SK-N-SH treated with all-trans-retinoic acid at 6 μM for 48 hours (cell line): ENCODE measurements at regions not wholly inside any gene's neighbourhood (a gene's known extent, or its start where the extent isn't known, plus 50 kb on each side); places are given as distances from the start of the nearest gene placed in this dataset.

Experiments used
- ARNTL ChIP-seq: fragments of 450-650 bp; formaldehyde crosslinking; IDR thresholded peaks from 2 replicates; pipeline ENCODE4 v1.5.0; 2020; ENCODE audit warnings: low read depth, mild to moderate bottlenecking, moderate library complexity, borderline replicate concordance
- GLIS3 ChIP-seq: fragments of 250-450 bp; sonication (Bioruptor Pico); IDR thresholded peaks from 2 replicates; pipeline ENCODE4 v1.5.0; 2020; ENCODE audit warnings: mild to moderate bottlenecking, moderate library complexity
- OSR1 ChIP-seq: fragments of 250-450 bp; sonication (Bioruptor Pico); IDR thresholded peaks from 2 replicates; pipeline ENCODE4 v1.8.0; 2022; ENCODE audit warnings: moderate library complexity, mild to moderate bottlenecking, inconsistent platforms
- PPARA ChIP-seq: fragments of 250-450 bp; sonication (Bioruptor Pico); IDR thresholded peaks from 2 replicates; pipeline ENCODE4 v1.5.0; 2020; ENCODE audit warnings: mild to moderate bottlenecking, borderline replicate concordance
- ZC3H10 ChIP-seq: fragments of 250-450 bp; sonication (Bioruptor Pico); IDR thresholded peaks from 2 replicates; pipeline ENCODE4 v1.5.1; 2021; ENCODE audit warnings: mild to moderate bottlenecking, moderate library complexity
- ZFP30 ChIP-seq: fragments of 450-650 bp; formaldehyde crosslinking; IDR thresholded peaks from 2 replicates; pipeline ENCODE4 v1.5.0; 2022; ENCODE audit warnings: mild to moderate bottlenecking, moderate library complexity
- ZNF70 ChIP-seq: fragments of 450-650 bp; formaldehyde crosslinking; IDR thresholded peaks from 2 replicates; pipeline ENCODE4 v1.5.0; 2020; ENCODE audit warnings: mild to moderate bottlenecking, moderate library complexity
- TF ChIP-seq, protein P1 (sequence below): fragments of 250-450 bp; sonication (Bioruptor Pico); IDR thresholded peaks from 2 replicates; pipeline ENCODE4 v1.5.1; 2020; ENCODE audit warnings: low read depth, mild to moderate bottlenecking, moderate library complexity
- TF ChIP-seq, protein P2 (sequence below): fragments of 250-450 bp; sonication (Bioruptor Pico); IDR thresholded peaks from 2 replicates; pipeline ENCODE4 v1.8.0; 2020; ENCODE audit warnings: mild to moderate bottlenecking, moderate library complexity, borderline replicate concordance

DNA sequence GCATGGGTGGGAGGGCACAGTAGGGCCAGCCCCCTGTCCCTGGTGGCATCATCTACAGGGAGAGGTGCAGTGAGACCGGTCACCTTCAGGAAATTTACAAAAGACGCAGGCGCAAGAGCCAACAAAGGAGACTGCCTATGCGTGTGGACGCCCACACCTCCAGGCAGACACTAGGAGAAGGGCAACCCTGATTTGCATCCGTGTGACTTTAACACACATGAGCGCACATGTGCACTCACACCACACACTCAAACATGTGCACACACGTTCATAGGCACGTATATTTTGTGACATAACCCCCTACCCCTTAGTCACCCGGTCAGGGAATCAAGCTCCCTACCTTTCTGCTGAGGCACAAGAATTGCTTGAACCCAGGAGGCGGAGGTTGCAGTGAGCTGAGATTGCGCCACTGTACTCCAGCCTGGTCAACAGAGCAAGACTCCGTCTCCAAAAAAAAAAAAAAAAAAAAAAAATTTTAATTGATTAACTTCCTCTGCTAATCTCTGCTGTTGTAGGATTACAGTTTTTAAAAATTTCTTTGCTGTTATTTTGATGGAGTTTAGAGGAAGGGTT, 84.7 kb upstream of the SLC25A33 start:
- TF ChIP-seq ZC3H10 (no peak), OSR1 (CRISPR knock-in tag) (no peak), GLIS3 (CRISPR knock-in tag) (no peak), ZFP30 (no peak), ZNF70 (CRISPR knock-in tag) (no peak), ARNTL (CRISPR knock-in tag) (no peak), PPARA (no peak)
- TF ChIP-seq, protein P1, sequence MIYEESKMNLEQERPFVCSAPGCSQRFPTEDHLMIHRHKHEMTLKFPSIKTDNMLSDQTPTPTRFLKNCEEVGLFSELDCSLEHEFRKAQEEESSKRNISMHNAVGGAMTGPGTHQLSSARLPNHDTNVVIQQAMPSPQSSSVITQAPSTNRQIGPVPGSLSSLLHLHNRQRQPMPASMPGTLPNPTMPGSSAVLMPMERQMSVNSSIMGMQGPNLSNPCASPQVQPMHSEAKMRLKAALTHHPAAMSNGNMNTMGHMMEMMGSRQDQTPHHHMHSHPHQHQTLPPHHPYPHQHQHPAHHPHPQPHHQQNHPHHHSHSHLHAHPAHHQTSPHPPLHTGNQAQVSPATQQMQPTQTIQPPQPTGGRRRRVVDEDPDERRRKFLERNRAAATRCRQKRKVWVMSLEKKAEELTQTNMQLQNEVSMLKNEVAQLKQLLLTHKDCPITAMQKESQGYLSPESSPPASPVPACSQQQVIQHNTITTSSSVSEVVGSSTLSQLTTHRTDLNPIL (CRISPR knock-in tag) = no peak
- TF ChIP-seq, protein P2, sequence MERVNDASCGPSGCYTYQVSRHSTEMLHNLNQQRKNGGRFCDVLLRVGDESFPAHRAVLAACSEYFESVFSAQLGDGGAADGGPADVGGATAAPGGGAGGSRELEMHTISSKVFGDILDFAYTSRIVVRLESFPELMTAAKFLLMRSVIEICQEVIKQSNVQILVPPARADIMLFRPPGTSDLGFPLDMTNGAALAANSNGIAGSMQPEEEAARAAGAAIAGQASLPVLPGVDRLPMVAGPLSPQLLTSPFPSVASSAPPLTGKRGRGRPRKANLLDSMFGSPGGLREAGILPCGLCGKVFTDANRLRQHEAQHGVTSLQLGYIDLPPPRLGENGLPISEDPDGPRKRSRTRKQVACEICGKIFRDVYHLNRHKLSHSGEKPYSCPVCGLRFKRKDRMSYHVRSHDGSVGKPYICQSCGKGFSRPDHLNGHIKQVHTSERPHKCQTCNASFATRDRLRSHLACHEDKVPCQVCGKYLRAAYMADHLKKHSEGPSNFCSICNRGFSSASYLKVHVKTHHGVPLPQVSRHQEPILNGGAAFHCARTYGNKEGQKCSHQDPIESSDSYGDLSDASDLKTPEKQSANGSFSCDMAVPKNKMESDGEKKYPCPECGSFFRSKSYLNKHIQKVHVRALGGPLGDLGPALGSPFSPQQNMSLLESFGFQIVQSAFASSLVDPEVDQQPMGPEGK (CRISPR knock-in tag) = no peak
